ENCODE measurements at regions not wholly inside any gene's neighbourhood (a gene's known extent, or its start where the extent isn't known, plus 50 kb on each side); places are given as distances from the start of the nearest gene placed in this dataset.

- no peaks in the 10 kb centered on the region for H3K27me3 ChIP-seq (ENCODE audit: insufficient read depth, low read depth)
- no peak overlapping the region for H2AFZ ChIP-seq (ENCODE audit: low read depth)
- H4K20me1 ChIP-seq (ENCODE audit: insufficient read depth): no peaks in the 10 kb centered on the region
- no peaks in the 10 kb centered on the region for H3K4me1 ChIP-seq (ENCODE audit: low read depth, poor library complexity, severe bottlenecking)
- no peak overlapping the region for H3K4me3 ChIP-seq (IDR thresholded peaks at IDR 0.05; ENCODE audit: insufficient read depth, low read depth, low read length)
- no peak for TF ChIP-seq CTCF (conservative IDR thresholded peaks at IDR 0.05; ENCODE audit: low read depth, low read length)
- H3K27ac ChIP-seq: no peak overlapping the region
- H3K4me2 ChIP-seq: no peak overlapping the region
- no peaks in the 10 kb centered on the region for H3K79me2 ChIP-seq (ENCODE audit: insufficient read depth, low read depth)
- no peak overlapping the region for H3K9ac ChIP-seq
- no peaks in the 10 kb centered on the region for H3K36me3 ChIP-seq (ENCODE audit: insufficient read depth)
These were observed 181.3 kb upstream of the TMC3 start for GRCh38 chr15:81555346-81555745.

GRCh38 chr15:81548365-81549130 is 174.5 kb upstream of the TMC3 start:
- no peaks in the 10 kb centered on the region for H3K79me2 ChIP-seq (ENCODE audit: insufficient read depth, low read depth)
- H4K20me1 ChIP-seq (ENCODE audit: insufficient read depth): no peaks in the 10 kb centered on the region
- H3K36me3 ChIP-seq (ENCODE audit: insufficient read depth): no peaks in the 10 kb centered on the region
- no peak overlapping the region for H3K4me2 ChIP-seq
- no peaks in the 10 kb centered on the region for H3K27me3 ChIP-seq (ENCODE audit: insufficient read depth, low read depth)
- H2AFZ ChIP-seq (ENCODE audit: low read depth): no peak overlapping the region
- TF ChIP-seq CTCF (conservative IDR thresholded peaks at IDR 0.05; ENCODE audit: low read depth, low read length): no peak
- no peaks in the 10 kb centered on the region for H3K4me1 ChIP-seq (ENCODE audit: low read depth, poor library complexity, severe bottlenecking)
- H3K4me3 ChIP-seq (IDR thresholded peaks at IDR 0.05; ENCODE audit: insufficient read depth, low read depth, low read length): no peak overlapping the region
- no peak overlapping the region for H3K27ac ChIP-seq
- no peak overlapping the region for H3K9ac ChIP-seq

GRCh38 chr15:81547521-81548132 is 173.6 kb upstream of the TMC3 start:
- no peak for TF ChIP-seq CTCF (conservative IDR thresholded peaks at IDR 0.05; ENCODE audit: low read depth, low read length)
- no peaks in the 10 kb centered on the region for H3K4me1 ChIP-seq (ENCODE audit: low read depth, poor library complexity, severe bottlenecking)
- no peaks in the 10 kb centered on the region for H3K79me2 ChIP-seq (ENCODE audit: insufficient read depth, low read depth)
- H3K4me3 ChIP-seq (IDR thresholded peaks at IDR 0.05; ENCODE audit: insufficient read depth, low read depth, low read length): no peak overlapping the region
- no peak overlapping the region for H3K9ac ChIP-seq
- H3K36me3 ChIP-seq (ENCODE audit: insufficient read depth): no peaks in the 10 kb centered on the region
- H3K4me2 ChIP-seq: no peak overlapping the region
- H3K27ac ChIP-seq: no peak overlapping the region
- H2AFZ ChIP-seq (ENCODE audit: low read depth): no peak overlapping the region
- H3K27me3 ChIP-seq (ENCODE audit: insufficient read depth, low read depth): no peaks in the 10 kb centered on the region
- H4K20me1 ChIP-seq (ENCODE audit: insufficient read depth): no peaks in the 10 kb centered on the region

- Histone ChIP-seq H3K27ac (no peak overlapping the region), H3K27me3 (ENCODE audit: insufficient read depth, low read depth) (no peaks in the 10 kb centered on the region), H3K4me3 (IDR thresholded peaks at IDR 0.05; ENCODE audit: insufficient read depth, low read depth, low read length) (no peak overlapping the region), H3K9ac (no peak overlapping the region), H3K4me2 (no peak overlapping the region), H3K36me3 (ENCODE audit: insufficient read depth) (no peaks in the 10 kb centered on the region), H2AFZ (ENCODE audit: low read depth) (no peak overlapping the region), H3K4me1 (ENCODE audit: low read depth, poor library complexity, severe bottlenecking) (no peaks in the 10 kb centered on the region), H3K79me2 (ENCODE audit: insufficient read depth, low read depth) (no peaks in the 10 kb centered on the region), H4K20me1 (ENCODE audit: insufficient read depth) (no peaks in the 10 kb centered on the region; the same call in 1 of the 2 replicates)
- TF ChIP-seq CTCF (conservative IDR thresholded peaks at IDR 0.05; ENCODE audit: low read depth, low read length): no peak
These were observed 170.4 kb upstream of the TMC3 start for GRCh38 chr15:81544385-81544784.

Measured in KMS-11 (cell line).